GM12874 (cell line): ENCODE measurements at regions not wholly inside any gene's neighbourhood (a gene's known extent, or its start where the extent isn't known, plus 50 kb on each side); places are given as distances from the start of the nearest gene placed in this dataset.

Source experiments
- TF ChIP-seq, protein P1 (sequence below): IDR thresholded peaks from 2 replicates; pipeline ENCODE4 v1.5.1; 2011; ENCODE audit warnings: low read depth, mild to moderate bottlenecking, control low read depth, low read length, moderate library complexity; ENCODE audit not compliant: insufficient read depth

- TF ChIP-seq, protein P1, sequence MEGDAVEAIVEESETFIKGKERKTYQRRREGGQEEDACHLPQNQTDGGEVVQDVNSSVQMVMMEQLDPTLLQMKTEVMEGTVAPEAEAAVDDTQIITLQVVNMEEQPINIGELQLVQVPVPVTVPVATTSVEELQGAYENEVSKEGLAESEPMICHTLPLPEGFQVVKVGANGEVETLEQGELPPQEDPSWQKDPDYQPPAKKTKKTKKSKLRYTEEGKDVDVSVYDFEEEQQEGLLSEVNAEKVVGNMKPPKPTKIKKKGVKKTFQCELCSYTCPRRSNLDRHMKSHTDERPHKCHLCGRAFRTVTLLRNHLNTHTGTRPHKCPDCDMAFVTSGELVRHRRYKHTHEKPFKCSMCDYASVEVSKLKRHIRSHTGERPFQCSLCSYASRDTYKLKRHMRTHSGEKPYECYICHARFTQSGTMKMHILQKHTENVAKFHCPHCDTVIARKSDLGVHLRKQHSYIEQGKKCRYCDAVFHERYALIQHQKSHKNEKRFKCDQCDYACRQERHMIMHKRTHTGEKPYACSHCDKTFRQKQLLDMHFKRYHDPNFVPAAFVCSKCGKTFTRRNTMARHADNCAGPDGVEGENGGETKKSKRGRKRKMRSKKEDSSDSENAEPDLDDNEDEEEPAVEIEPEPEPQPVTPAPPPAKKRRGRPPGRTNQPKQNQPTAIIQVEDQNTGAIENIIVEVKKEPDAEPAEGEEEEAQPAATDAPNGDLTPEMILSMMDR, result no peak
Observed at GRCh38 chr13:32887617-32888016, 128.6 kb upstream of the KL start.

DNA sequence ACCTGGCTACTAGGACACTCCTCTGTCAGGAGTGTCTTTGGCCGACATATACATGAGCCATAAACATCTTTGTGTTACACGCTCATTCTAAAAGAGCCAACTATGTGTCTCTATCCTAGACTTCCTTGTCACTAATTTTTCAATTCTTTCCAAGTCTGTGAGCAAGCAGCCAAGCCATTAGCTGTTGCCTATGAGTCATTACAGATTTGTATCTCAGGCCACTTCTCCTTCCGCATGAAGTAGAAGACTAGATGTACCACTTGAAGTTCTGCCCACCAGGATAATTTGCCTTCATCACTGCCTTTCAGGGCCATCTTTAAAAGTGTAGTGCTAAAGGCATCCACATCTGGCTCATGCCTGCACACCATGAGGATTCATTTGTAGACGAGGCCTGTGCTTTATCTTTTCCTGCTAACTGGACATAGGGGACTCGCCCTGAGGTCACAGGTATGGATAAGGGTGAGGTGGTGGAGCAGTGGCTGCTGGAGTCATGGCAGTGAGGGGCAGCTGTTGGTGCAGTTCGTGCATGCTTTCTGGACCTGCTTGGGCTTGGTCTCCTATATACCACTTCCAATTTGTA is 126.1 kb upstream of the KL start:
- TF ChIP-seq, protein P1, result no peak

DNA sequence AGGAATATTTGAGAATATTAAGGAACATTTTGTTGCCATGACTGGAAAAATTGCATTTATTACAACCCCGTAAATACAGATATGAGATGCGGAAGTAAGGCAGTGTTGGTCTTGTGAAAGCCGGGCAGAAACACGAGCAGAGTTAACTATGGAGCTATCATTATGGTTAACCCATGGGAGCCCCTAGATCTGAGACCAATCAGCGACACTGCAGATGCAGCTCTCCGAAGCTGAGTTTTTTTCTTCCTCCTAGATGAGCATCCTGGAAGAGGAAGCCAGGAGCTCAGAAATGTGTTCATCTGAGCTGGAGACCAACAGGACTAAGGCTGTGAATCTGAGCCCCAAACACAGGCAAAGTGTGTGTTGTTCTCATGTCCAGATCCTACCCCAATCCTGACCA is 123.0 kb upstream of the KL start:
- TF ChIP-seq, protein P1, result no peak

DNA sequence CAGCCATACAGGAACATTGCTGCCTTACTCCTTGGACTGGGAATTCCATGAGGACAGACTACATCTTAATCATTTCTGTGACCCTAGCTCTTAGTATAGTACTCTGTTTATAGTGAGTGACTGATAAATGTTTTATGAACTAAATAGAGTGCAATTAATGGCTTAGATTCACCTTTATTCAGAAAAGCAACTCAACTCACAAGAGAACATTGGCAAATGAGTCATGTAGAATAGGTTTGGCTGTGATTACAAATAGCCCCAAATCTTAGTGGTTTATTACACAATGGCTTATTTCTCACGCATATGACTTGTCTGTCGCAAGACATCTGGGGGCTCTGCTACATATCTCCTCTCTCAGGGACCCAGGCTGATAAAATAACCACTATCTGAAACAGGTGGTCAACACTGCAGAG is 121.6 kb upstream of the KL start:
- TF ChIP-seq, protein P1, result no peak

GRCh38 chr13:32895296-32895695 is 120.9 kb upstream of the KL start:
- TF ChIP-seq, protein P1, result no peak

GRCh38 chr13:32897296-32897695 is 118.9 kb upstream of the KL start:
- TF ChIP-seq, protein P1, result no peak

- TF ChIP-seq, protein P1, result no peak
Observed at GRCh38 chr13:32902029-32902780, 114.0 kb upstream of the KL start.
